ENCODE measurements at regions not wholly inside any gene's neighbourhood (a gene's known extent, or its start where the extent isn't known, plus 50 kb on each side); places are given as distances from the start of the nearest gene placed in this dataset.

GRCh38 chr10:14468023-14468441, 137.3 kb upstream of the FRMD4A start:
- TF ChIP-seq CTCF (IDR thresholded peaks at IDR 0.05 in 8 of 11, conservative IDR thresholded peaks at IDR 0.05 in 3 of 11): no peak
- TF ChIP-seq POLR2AphosphoS5 (IDR thresholded peaks at IDR 0.05): no peak
- no peak for TF ChIP-seq POLR2A (IDR thresholded peaks at IDR 0.05)
